ENCODE measurements at regions not wholly inside any gene's neighbourhood (a gene's known extent, or its start where the extent isn't known, plus 50 kb on each side); places are given as distances from the start of the nearest gene placed in this dataset.
A peak's percentile ranks its signal among the peaks of the same experiment; 100 is the strongest.
"Not testable (repeated sequence)": the region's sequence is repeated elsewhere in the genome, so short reads cannot be mapped to it uniquely, and the experiment has no call there.

DNA sequence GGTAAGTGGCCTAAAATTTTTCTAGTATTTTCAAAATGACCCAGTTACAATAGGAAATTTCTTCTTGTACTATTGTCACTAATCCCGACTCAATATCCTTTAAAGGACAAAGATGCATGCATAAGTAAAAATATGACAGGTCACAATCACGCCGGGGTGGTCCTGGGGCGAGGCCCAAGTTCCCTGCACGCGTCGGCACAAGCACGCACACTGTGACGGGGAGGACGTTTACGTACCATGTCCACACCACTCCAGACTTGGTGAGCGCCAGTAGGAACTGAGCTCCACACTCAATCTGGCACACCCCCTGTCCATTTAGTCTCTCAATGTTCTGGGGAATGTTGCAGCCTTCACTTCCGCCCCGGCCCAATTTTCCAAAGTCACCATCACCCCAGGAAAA is 128.7 kb downstream of the GOLGA6L22 start:
- intact Hi-C loops (cut with DNase I); H3K9me3 ChIP-seq; DNase-seq; H3K27ac ChIP-seq; H3K4me3 ChIP-seq; H3K27me3 ChIP-seq; H3K4me1 ChIP-seq; ATAC-seq; H3K36me3 ChIP-seq: not testable (repeated sequence)
- 96% methylated on average over 10 to 11 of the region's 14 CpGs for WGBS, 2 donors

DNA sequence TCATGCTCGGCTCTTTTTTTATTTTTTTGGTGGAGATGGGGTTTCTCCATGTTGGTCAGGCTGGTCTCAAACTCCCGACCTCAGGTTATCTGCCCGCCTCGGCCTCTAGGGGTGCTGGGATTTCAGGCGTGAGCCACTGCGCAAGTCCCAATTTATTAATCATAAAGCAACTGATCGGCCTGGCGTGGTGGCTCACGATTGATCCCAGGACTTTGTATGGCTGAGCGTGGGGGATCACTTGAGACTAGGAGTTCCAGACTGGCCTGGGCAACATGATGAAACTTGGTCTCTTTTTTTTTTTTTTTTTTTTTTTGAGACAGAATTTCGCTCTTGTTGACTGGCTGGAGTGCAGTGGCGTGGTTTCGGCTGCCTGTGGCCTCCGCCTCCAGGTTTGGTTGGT is 139.8 kb downstream of the GOLGA6L22 start:
- H3K27me3 ChIP-seq; H3K4me1 ChIP-seq; ATAC-seq; H3K27ac ChIP-seq; H3K36me3 ChIP-seq; DNase-seq; intact Hi-C loops (cut with DNase I); H3K9me3 ChIP-seq; H3K4me3 ChIP-seq: not testable (repeated sequence)
- 92 to 94% methylated on average over 10 of the region's 14 CpGs for WGBS, 2 donors

DNA sequence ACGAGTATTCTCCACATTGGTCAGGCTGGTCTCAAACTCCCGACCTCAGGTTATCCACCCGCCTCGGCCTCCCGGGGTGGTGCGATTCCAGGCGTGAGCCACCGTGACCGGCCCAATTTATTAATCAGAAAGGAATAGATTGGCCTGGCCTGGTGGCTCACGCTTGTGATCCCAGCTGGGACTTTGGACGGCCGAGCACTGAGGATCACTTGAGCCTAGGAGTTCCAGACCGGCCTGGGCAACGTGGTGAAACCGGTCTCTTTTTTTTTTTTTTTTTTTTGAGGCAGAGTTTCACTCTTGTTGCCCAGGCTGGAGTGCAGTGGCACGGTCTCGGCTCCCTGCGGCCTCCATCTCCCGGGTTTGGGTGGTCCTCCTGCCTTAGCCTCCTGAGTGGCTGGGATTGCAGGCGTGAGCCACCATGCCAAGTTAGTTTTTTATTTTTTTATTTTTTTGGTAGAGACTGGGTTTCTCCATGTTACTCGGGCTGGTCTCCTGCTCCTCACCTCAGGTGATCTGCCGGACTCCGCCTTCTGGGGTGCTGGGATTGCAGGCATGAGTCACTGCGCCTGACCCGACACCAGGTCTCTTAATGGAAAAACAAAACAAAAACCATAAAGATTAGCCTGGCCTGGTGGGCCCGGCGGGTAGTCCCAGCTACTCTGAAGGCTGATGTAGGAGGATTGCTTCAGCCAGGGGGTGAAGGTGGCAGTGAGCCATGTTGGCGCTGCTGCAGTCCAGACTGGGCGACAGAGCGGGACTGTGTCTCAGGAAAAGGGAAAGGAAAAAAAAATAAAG is 141.0 kb downstream of the GOLGA6L22 start:
- H3K27me3 ChIP-seq; H3K9me3 ChIP-seq; ATAC-seq; DNase-seq; intact Hi-C loops (cut with DNase I); H3K4me1 ChIP-seq; H3K36me3 ChIP-seq; H3K27ac ChIP-seq; H3K4me3 ChIP-seq: not testable (repeated sequence)
- WGBS, 2 donors, result 94 to 95% methylated on average over 30 of the region's 30 CpGs

- ATAC-seq, result not testable (repeated sequence)
Measured at GRCh38 chr15:22616976-22617375, 158.3 kb downstream of the GOLGA6L22 start.

GRCh38 chr15:22631789-22632188 is 154.7 kb upstream of the NIPA1 start:
- WGBS, 2 donors, result 55 to 63% methylated on average over 3 of the region's 3 CpGs
- H3K9me3 ChIP-seq; ATAC-seq; DNase-seq; H3K4me3 ChIP-seq; H3K36me3 ChIP-seq; intact Hi-C loops (cut with DNase I); H3K27me3 ChIP-seq; H3K27ac ChIP-seq; H3K4me1 ChIP-seq: not testable (repeated sequence)

More at GRCh38 chr15:22616976-22617375, 158.3 kb downstream of the GOLGA6L22 start:
- H3K4me1 ChIP-seq; H3K4me3 ChIP-seq; H3K27me3 ChIP-seq; H3K27ac ChIP-seq; H3K9me3 ChIP-seq; H3K36me3 ChIP-seq; DNase-seq; intact Hi-C loops (cut with DNase I): not testable (repeated sequence)
- WGBS, 2 donors, result 56 to 64% methylated on average over 8 to 9 of the region's 9 CpGs

DNA sequence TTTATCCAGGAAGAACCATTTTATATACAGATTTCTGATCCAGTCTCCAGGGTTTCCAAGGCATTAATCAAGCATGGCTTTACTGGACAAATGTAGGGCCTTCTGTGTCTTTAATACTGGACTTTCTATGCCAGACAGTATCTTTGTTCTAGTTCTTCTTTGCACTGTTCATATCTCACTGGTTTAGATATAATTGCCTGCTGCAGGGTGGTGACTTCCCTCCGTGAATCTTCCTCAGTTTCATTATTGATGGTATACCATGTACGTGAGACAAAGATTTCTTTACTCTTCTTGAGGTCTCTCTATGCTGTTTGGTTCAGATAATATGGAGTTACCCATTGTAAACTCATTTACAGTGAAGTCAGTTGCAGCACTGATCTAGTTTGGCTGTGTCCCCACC is 146.5 kb upstream of the NIPA1 start:
- intact Hi-C loops (cut with DNase I); H3K27ac ChIP-seq; H3K4me1 ChIP-seq; DNase-seq; H3K36me3 ChIP-seq; H3K9me3 ChIP-seq; ATAC-seq; H3K27me3 ChIP-seq; H3K4me3 ChIP-seq: not testable (repeated sequence)
- 77 to 87% methylated on average over 2 of the region's 2 CpGs for WGBS, 2 donors

DNA sequence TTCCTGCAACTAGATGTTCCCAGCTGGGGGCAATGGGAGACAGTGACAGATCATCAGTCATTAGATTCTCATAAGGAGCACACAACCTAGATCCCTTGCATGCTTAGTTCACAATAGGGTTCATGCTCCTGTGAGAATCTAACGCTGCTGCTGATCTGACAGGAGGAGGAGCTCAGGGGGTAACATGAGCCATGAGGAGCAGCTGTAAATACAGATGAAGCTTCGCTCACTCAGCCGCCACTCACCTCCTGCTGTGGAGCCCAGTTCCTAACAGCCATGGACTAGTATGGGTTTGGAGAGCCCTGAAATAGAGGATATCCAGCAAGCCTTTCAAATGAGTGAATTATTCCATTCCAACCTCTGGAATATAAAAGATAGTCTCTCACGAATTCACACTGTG is 137.0 kb upstream of the NIPA1 start:
- H3K27me3 ChIP-seq; H3K27ac ChIP-seq; H3K9me3 ChIP-seq; DNase-seq; ATAC-seq; H3K36me3 ChIP-seq; H3K4me1 ChIP-seq; intact Hi-C loops (cut with DNase I); H3K4me3 ChIP-seq: not testable (repeated sequence)
- 71 to 73% methylated on average over 4 of the region's 4 CpGs for WGBS, 2 donors

- H3K9me3 ChIP-seq; H3K27ac ChIP-seq; H3K27me3 ChIP-seq; H3K4me3 ChIP-seq; DNase-seq; H3K36me3 ChIP-seq; intact Hi-C loops (cut with DNase I); H3K4me1 ChIP-seq; ATAC-seq: not testable (repeated sequence)
- 90 to 94% methylated on average over 2 of the region's 2 CpGs for WGBS, 2 donors
Measured at GRCh38 chr15:22651179-22651578, 135.3 kb upstream of the NIPA1 start.

- H3K27me3 ChIP-seq; H3K36me3 ChIP-seq; H3K9me3 ChIP-seq; H3K4me1 ChIP-seq; intact Hi-C loops (cut with DNase I): not testable (repeated sequence)
- Histone ChIP-seq H3K27ac (peak overlapping the region; percentile 78 to 95 (median 90)), H3K4me3 (peak overlapping the region; percentile 41 to 70 (median 59))
- ATAC-seq (peak; percentile 94 to 99 (median 98)), DNase-seq (peak; percentile 14 to 63)
- WGBS, 2 donors, result 0 to 1% methylated on average over 67 to 99 of the region's 110 CpGs
Measured at GRCh38 chr15:22664294-22665058, 122.0 kb upstream of the NIPA1 start.

DNA sequence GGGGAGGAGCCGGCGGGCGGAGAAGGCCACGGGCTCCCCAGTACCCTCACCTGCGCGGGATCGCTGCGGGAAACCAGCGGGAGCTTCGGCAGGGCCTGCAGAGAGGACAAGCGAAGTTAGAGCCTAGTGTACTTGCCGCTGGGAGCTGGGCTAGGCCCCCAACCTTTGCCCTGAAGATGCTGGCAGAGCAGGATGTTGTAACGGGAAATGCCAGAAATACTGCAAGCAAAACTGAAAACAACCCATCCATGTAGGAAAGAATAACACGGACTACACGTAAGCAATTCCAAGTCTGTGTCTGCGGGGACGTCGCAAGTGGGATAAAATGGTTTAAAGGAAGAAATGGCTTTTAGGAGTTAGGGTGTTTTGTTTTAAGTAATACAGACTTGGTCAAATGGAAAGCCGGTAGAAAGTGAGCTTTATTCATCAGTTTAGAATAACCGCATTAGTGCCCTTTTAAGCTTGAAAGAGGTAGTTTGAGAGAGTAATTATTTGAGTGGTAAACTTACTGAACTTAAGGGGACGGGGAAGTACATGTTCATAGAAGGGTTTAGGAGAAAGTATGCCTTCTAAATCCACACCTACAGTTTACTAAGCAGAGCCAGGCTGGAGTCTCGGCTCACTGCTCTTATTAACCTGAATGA is 121.3 kb upstream of the NIPA1 start:
- H3K4me1 ChIP-seq; H3K27me3 ChIP-seq; H3K9me3 ChIP-seq; H3K36me3 ChIP-seq; ATAC-seq; intact Hi-C loops (cut with DNase I): not testable (repeated sequence)
- DNase-seq, result peak in 1 of 2 donors; percentile 28
- WGBS, 2 donors, result 1% methylated on average over 16 to 22 of the region's 22 CpGs
- peak overlapping the region; percentile 78 to 95 (median 90) for H3K27ac ChIP-seq
- peak overlapping the region; percentile 41 to 70 (median 59) for H3K4me3 ChIP-seq

DNA sequence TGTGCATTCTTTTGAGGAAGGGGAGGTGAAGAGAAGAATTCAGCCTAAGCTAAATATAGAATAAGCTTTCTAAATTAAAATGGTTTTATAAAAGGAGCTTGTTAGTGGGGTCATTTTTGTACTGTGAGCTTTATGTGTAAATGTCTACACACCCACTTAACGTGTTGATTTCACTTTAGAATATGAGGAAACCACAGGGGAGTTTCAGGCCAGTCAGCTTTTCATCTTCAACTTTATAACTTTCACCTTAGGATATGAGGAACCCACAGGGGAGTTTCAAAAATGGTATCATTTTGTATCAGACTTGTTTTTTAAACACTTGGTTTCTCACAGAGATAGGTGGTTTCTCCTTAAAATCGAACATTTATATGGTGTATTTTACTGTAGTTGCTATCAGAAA is 120.7 kb upstream of the NIPA1 start:
- H3K9me3 ChIP-seq; H3K4me1 ChIP-seq; H3K27me3 ChIP-seq; DNase-seq; H3K36me3 ChIP-seq; intact Hi-C loops (cut with DNase I); ATAC-seq: not testable (repeated sequence)
- H3K4me3 ChIP-seq, result peak overlapping the region in 9 of 10 donors; percentile 56 to 70 (median 60)
- 0 to 3% methylated on average over 1 of the region's 2 CpGs for WGBS, 2 donors
- H3K27ac ChIP-seq, result peak overlapping the region; percentile 78 to 95 (median 90)

Measured in heart right ventricle (tissue), 16 donors.